PFSK-1 (cell line): ENCODE measurements at regions not wholly inside any gene's neighbourhood (a gene's known extent, or its start where the extent isn't known, plus 50 kb on each side); places are given as distances from the start of the nearest gene placed in this dataset.

Experiments used
- FOXP2 ChIP-seq: optimal IDR thresholded peaks from 2 replicates; pipeline ENCODE3; 2011; ENCODE audit warnings: borderline replicate concordance, control low read depth, inconsistent platforms; ENCODE audit not compliant: insufficient read depth; ENCODE audit errors: extremely low read length, extremely low read depth
- POLR2AphosphoS5 ChIP-seq: IDR thresholded peaks from 2 replicates; pipeline ENCODE4 v1.6.1; 2012; ENCODE audit warnings: low read depth, mild to moderate bottlenecking, control low read depth, low read length, moderate library complexity
- REST ChIP-seq, 2 experiments: IDR thresholded peaks; 2 replicates each; pipeline versions ENCODE4 v1.6.1 to v1.8.0; 2011 to 2012; ENCODE audit warnings: low read depth in 2 of 2, low read length in 2 of 2, control low read depth in 1 of 2, inconsistent platforms in 1 of 2, mild to moderate bottlenecking in 1 of 2, moderate library complexity in 1 of 2; ENCODE audit not compliant: insufficient read depth in 1 of 2
- SIN3A ChIP-seq: IDR thresholded peaks from 2 replicates; pipeline ENCODE4 v1.6.1; 2012; ENCODE audit warnings: mild to moderate bottlenecking, low read length, moderate library complexity, borderline replicate concordance; ENCODE audit not compliant: insufficient read depth
- TAF1 ChIP-seq: IDR thresholded peaks from 2 replicates; pipeline ENCODE4 v1.6.1; 2012; ENCODE audit warnings: low read length, control low read depth, borderline replicate concordance; ENCODE audit not compliant: insufficient read depth

- TF ChIP-seq SIN3A, result no peak
- TF ChIP-seq REST (IDR thresholded peaks at IDR 0.05; ENCODE audit: insufficient read depth in 1 of 2, low read depth in 2 of 2, low read length in 2 of 2), result no peak
- no peak for TF ChIP-seq POLR2AphosphoS5
- TF ChIP-seq TAF1, result no peak
- no peak for TF ChIP-seq FOXP2
Measured at GRCh38 chr16:85978291-85978775, 79.4 kb downstream of the IRF8 start.
